ENCODE measurements at regions not wholly inside any gene's neighbourhood (a gene's known extent, or its start where the extent isn't known, plus 50 kb on each side); places are given as distances from the start of the nearest gene placed in this dataset.

GRCh38 chr11:27214713-27215112, 148.3 kb downstream of the CCDC34 start:
- no peak for DNase-seq (ENCODE audit: low spot score)

- DNase-seq (ENCODE audit: low spot score) = no peak
Measured at GRCh38 chr11:27213232-27213660, 149.8 kb downstream of the CCDC34 start.

- DNase-seq (ENCODE audit: low spot score) = no peak
Measured at GRCh38 chr11:27212248-27212780, 150.7 kb downstream of the CCDC34 start.

GRCh38 chr11:27211370-27212127, 151.5 kb downstream of the CCDC34 start:
- no peak for DNase-seq (ENCODE audit: low spot score)

- no peak for DNase-seq (ENCODE audit: low spot score)
Measured at GRCh38 chr11:27210531-27210930, 152.5 kb downstream of the CCDC34 start.

- DNase-seq (ENCODE audit: low spot score) = no peak
Measured at GRCh38 chr11:27209562-27210005, 153.4 kb downstream of the CCDC34 start.

- no peak for DNase-seq (ENCODE audit: low spot score)
Measured at GRCh38 chr11:27208846-27209245, 154.2 kb downstream of the CCDC34 start.

- DNase-seq (ENCODE audit: low spot score) = no peak
Measured at GRCh38 chr11:27207025-27207650, 155.9 kb downstream of the CCDC34 start.

- no peak for DNase-seq (ENCODE audit: low spot score)
Measured at GRCh38 chr11:27205779-27206570, 157.0 kb downstream of the CCDC34 start.

- no peak for DNase-seq (ENCODE audit: low spot score)
Measured at GRCh38 chr11:27205250-27205649, 157.8 kb downstream of the CCDC34 start.

- DNase-seq (ENCODE audit: low spot score) = no peak
Measured at GRCh38 chr11:27204529-27204928, 158.5 kb downstream of the CCDC34 start.

- DNase-seq (ENCODE audit: low spot score) = no peak
Measured at GRCh38 chr11:27203077-27203647, 159.9 kb downstream of the CCDC34 start.

GRCh38 chr11:27201454-27202302, 161.1 kb downstream of the BBOX1 start:
- no peak for DNase-seq (ENCODE audit: low spot score)

GRCh38 chr11:27200779-27201453, 160.3 kb downstream of the BBOX1 start:
- no peak for DNase-seq (ENCODE audit: low spot score)

- no peak for DNase-seq (ENCODE audit: low spot score)
Measured at GRCh38 chr11:27196203-27196897, 155.7 kb downstream of the BBOX1 start.

- no peak for DNase-seq (ENCODE audit: low spot score)
Measured at GRCh38 chr11:27195837-27196202, 155.2 kb downstream of the BBOX1 start.

- DNase-seq (ENCODE audit: low spot score) = no peak
Measured at GRCh38 chr11:27194976-27195375, 154.4 kb downstream of the BBOX1 start.

GRCh38 chr11:27193434-27194225, 153.0 kb downstream of the BBOX1 start:
- DNase-seq (ENCODE audit: low spot score) = no peak

GRCh38 chr11:27192184-27192583, 151.6 kb downstream of the BBOX1 start:
- DNase-seq (ENCODE audit: low spot score) = no peak

Data from globus pallidus (tissue), 1 donor.